Body of pancreas (tissue), 4 donors: ENCODE measurements at regions not wholly inside any gene's neighbourhood (a gene's known extent, or its start where the extent isn't known, plus 50 kb on each side); places are given as distances from the start of the nearest gene placed in this dataset.

ENCODE experiments used
- ATAC-seq: fragments of 150-250 bp; one replicate; pipeline ENCODE4 v1.9.1; 2016
- DNase-seq, 4 donors: peaks; one replicate each; pipeline ENCODE4 v3.0.0-alpha.2; 2019
- H3K27ac ChIP-seq, 4 donors: fragments of 200-600 bp; sonication (generic); 1 replicate in 3 of 4; 2 replicates in 1 of 4; pipeline versions ENCODE4 v1.5.1 to v1.6.1; 2016 to 2019; ENCODE audit warnings: mild to moderate bottlenecking in 1 of 4, mixed read lengths in 1 of 4, moderate library complexity in 1 of 4
- H3K27me3 ChIP-seq, 2 donors: fragments of 200-600 bp; sonication (generic); one replicate each; pipeline ENCODE4 v1.6.0; 2016; ENCODE audit warnings: mild to moderate bottlenecking in 1 of 2
- H3K36me3 ChIP-seq, 2 donors: fragments of 200-600 bp; sonication (generic); replicated peaks in 1 of 2; 2 replicates each; pipeline ENCODE4 v1.5.1; 2016; ENCODE audit warnings: low read depth in 2 of 2; ENCODE audit not compliant: insufficient read depth in 1 of 2
- H3K4me1 ChIP-seq: fragments of 200-600 bp; sonication (generic); one replicate; pipeline ENCODE4 v1.6.0; 2016
- H3K4me3 ChIP-seq, 2 donors: fragments of 200-600 bp; sonication (generic); 1 replicate in 1 of 2; 2 replicates in 1 of 2; pipeline ENCODE4 v1.5.1; 2016 to 2019
- H3K9me3 ChIP-seq, 3 donors: fragments of 200-600 bp; sonication (generic); 1 replicate in 2 of 3; 2 replicates in 1 of 3; pipeline ENCODE4 v1.5.1; 2016
- POLR2A ChIP-seq, 3 donors: fragments of 450-650 bp; IDR thresholded peaks; one replicate each; pipeline ENCODE4 v1.6.1; 2016; ENCODE audit warnings: antibody characterized with exemption in 3 of 3, mild to moderate bottlenecking in 2 of 3
- WGBS, 2 donors: methylation state at CpG; one replicate each; pipeline ENCODE4 v1.1.5; 2017; 5-methylcytosine and 5-hydroxymethylcytosine counted together
- intact Hi-C: fragments of 100-400 bp; cut with DNase I; formaldehyde crosslinking; loops from one replicate; pipeline ENCODE4 v1.15.1; 2023
- TF ChIP-seq, protein P1 (sequence below), 7 experiments: fragments of 450-650 bp in 4 of 7; fragments of 200-600 bp in 3 of 7; sonication (generic) in 3 of 7; IDR thresholded peaks; one replicate each; pipeline ENCODE4 v1.5.1; 2016 to 2019; ENCODE audit warnings: antibody characterized with exemption in 7 of 7

DNA sequence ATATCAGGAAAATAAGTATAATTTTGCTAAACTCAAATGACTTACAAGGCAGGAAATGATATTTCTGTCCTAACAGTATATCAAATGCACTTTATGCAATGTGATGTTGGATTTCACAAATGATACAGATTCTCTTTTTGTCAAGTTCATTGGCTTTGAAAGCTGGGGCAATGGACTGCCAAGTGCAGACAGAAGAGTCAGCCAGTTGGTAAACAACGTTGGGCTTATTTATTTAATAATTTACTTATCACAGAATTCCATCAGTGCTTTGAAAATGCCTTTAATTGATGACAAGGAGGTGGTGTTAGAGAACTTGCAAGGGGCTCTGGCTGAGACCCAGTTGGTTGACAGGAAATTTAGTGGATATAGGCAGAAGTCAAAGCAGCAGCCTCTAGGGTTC lies 79.9 kb upstream of the ADGRG2 start:
- WGBS, 2 donors, result 5 to 10% methylated on average over 1 of the region's 1 CpG
- intact Hi-C loops, result no loop called here
- TF ChIP-seq, protein P1, sequence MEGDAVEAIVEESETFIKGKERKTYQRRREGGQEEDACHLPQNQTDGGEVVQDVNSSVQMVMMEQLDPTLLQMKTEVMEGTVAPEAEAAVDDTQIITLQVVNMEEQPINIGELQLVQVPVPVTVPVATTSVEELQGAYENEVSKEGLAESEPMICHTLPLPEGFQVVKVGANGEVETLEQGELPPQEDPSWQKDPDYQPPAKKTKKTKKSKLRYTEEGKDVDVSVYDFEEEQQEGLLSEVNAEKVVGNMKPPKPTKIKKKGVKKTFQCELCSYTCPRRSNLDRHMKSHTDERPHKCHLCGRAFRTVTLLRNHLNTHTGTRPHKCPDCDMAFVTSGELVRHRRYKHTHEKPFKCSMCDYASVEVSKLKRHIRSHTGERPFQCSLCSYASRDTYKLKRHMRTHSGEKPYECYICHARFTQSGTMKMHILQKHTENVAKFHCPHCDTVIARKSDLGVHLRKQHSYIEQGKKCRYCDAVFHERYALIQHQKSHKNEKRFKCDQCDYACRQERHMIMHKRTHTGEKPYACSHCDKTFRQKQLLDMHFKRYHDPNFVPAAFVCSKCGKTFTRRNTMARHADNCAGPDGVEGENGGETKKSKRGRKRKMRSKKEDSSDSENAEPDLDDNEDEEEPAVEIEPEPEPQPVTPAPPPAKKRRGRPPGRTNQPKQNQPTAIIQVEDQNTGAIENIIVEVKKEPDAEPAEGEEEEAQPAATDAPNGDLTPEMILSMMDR (IDR thresholded peaks at IDR 0.05), result no peak
- no peak for TF ChIP-seq POLR2A (IDR thresholded peaks at IDR 0.05)

DNA sequence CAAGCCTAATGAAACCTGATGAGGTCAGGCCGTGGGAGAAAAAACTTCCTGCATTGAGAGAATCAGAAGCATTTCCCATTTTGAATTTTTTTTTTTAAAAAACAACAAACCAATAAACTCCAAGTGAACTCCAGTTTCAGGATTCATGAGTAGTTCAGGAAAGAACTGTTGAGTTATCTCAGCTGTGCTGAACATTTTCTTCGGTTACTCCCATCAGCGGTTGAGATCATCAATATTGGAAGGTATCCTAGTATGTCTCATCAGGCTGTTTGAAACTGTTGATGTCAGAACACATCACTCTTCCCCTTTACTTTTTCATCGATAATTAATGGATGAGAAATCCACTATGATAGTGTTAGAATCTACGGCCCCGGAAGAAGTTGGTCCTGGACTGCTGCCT lies 82.4 kb upstream of the ADGRG2 start:
- H3K27ac ChIP-seq, result no peak overlapping the region
- ATAC-seq (no peak), DNase-seq (no peak)
- no peaks in the 10 kb centered on the region for H3K4me1 ChIP-seq
- H3K27me3 ChIP-seq, result no peaks in the 10 kb centered on the region
- TF ChIP-seq, protein P1 (IDR thresholded peaks at IDR 0.05), result no peak
- no peak for TF ChIP-seq POLR2A (IDR thresholded peaks at IDR 0.05)
- intact Hi-C loops, result no loop called here
- no peaks in the 10 kb centered on the region for H3K36me3 ChIP-seq
- no peak overlapping the region for H3K4me3 ChIP-seq
- 87 to 92% methylated on average over 6 of the region's 6 CpGs for WGBS, 2 donors
- H3K9me3 ChIP-seq, result no peaks in the 10 kb centered on the region

More for the DNA sequence above, 79.9 kb upstream of the ADGRG2 start:
- ATAC-seq (no peak), DNase-seq (no peak)
- H3K4me1 ChIP-seq, result no peaks in the 10 kb centered on the region
- no peaks in the 10 kb centered on the region for H3K27me3 ChIP-seq
- no peaks in the 10 kb centered on the region for H3K9me3 ChIP-seq
- H3K27ac ChIP-seq, result no peak overlapping the region
- no peaks in the 10 kb centered on the region for H3K36me3 ChIP-seq
- no peak overlapping the region for H3K4me3 ChIP-seq

DNA sequence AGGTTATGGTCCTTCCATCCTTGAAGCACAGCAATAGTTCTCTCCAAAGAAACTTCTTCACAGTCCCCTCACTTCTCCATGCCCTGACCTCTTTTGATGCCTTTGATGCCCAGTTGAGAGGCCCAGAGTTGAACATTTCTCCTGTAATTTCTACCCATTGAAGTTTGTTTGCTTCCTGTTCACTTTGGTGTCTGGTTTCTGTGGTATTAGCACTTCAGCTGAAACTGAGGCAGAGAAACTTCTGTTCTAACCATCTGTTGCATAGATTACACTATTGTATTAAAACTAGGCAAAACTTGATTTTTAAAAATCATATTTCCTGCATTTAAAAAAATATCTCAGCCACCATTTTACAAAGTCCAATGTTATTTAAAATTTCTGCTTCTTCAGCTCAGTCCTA lies 89.8 kb upstream of the ADGRG2 start:
- no peak for ATAC-seq
- DNase-seq, result no peak
- TF ChIP-seq, protein P1 (IDR thresholded peaks at IDR 0.05), result no peak
- no peak for TF ChIP-seq POLR2A (IDR thresholded peaks at IDR 0.05)

DNA sequence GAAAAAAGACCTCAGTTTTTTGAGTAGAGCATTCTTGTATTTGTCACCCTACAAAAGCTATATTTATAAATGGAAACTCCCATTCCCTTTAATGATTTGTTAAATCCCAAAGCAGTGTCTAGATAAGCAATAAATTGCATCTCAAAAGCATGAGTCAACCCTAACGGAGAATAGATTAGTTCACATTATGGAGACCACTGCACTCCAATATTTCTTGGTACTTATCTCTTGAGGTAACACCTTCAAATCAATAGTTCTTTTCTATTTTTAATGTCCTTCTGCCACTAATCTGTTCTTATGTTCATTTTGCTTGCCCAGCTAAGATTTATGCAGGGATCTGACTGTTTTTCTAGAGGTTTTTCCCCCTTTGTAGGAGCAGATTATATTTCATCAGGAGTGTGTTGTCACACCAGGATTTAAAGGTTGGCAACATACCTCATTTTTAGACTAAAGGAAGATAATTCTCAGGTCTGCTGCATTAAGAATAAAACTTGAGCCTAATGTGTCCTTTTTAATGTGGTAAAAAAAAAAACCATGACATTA lies 91.4 kb upstream of the ADGRG2 start:
- Histone ChIP-seq H3K27me3 (no peaks in the 10 kb centered on the region), H3K4me3 (no peak overlapping the region), H3K4me1 (no peaks in the 10 kb centered on the region), H3K27ac (no peak overlapping the region), H3K36me3 (no peaks in the 10 kb centered on the region), H3K9me3 (no peaks in the 10 kb centered on the region)
- DNase-seq (no peak), ATAC-seq (no peak)
- intact Hi-C loops, result no loop called here
- 25 to 50% methylated on average over 1 of the region's 1 CpG for WGBS, 2 donors
- TF ChIP-seq, protein P1 (IDR thresholded peaks at IDR 0.05), result no peak
- no peak for TF ChIP-seq POLR2A (IDR thresholded peaks at IDR 0.05)

More for the DNA sequence above, 89.8 kb upstream of the ADGRG2 start:
- Histone ChIP-seq H3K27me3 (no peaks in the 10 kb centered on the region), H3K9me3 (no peaks in the 10 kb centered on the region), H3K27ac (no peak overlapping the region), H3K4me1 (no peaks in the 10 kb centered on the region), H3K36me3 (no peaks in the 10 kb centered on the region), H3K4me3 (no peak overlapping the region)
- intact Hi-C loops, result no loop called here

DNA sequence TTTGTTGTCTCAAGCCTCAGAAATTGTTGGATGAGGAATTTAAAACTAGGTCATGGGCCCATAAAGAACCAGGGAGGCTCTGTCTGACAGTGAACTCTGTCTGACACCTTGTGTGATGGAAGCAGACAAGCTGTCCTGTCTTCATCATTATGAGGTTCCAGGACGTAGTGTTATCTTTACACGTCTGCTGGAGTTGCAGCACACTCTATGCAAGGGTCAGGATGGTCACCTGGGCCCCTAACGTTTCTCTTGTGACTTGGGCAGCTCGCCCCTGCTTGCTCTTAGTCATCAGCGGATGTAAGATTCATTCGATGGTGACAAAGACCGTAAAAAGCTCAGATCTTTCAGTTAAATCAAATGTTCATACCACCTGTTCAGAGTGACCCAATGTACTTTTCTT lies 92.0 kb upstream of the ADGRG2 start:
- no peak for TF ChIP-seq POLR2A (IDR thresholded peaks at IDR 0.05)
- TF ChIP-seq, protein P1 (IDR thresholded peaks at IDR 0.05), result no peak
- Histone ChIP-seq H3K36me3 (no peaks in the 10 kb centered on the region), H3K4me3 (no peak overlapping the region), H3K27ac (no peak overlapping the region), H3K27me3 (no peaks in the 10 kb centered on the region), H3K9me3 (no peaks in the 10 kb centered on the region), H3K4me1 (no peaks in the 10 kb centered on the region)
- 62 to 71% methylated on average over 6 to 7 of the region's 7 CpGs for WGBS, 2 donors
- ATAC-seq (no peak), DNase-seq (no peak)
- intact Hi-C loops, result no loop called here
